ENCODE measurements at regions not wholly inside any gene's neighbourhood (a gene's known extent, or its start where the extent isn't known, plus 50 kb on each side); places are given as distances from the start of the nearest gene placed in this dataset.

DNA sequence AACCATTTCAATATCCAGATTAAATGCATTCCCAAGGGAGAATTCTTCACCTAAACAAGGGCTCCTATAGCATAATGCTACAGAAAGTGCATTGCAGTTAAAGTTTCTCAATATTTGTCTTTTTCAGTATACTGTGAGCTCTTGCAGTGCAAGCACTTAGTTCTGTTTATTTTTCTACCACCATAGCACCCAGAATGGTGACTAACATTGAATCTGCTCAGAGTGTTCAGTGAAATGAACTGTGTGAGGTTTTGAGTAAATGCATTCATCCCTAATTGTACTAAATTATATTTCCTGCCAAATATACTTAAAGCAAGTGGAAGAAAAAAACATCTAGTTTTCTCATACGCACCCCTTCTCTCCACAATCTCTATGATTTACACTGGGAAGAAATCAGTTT lies 383.9 kb downstream of the PCDH7 start:
- TF ChIP-seq, protein P1, sequence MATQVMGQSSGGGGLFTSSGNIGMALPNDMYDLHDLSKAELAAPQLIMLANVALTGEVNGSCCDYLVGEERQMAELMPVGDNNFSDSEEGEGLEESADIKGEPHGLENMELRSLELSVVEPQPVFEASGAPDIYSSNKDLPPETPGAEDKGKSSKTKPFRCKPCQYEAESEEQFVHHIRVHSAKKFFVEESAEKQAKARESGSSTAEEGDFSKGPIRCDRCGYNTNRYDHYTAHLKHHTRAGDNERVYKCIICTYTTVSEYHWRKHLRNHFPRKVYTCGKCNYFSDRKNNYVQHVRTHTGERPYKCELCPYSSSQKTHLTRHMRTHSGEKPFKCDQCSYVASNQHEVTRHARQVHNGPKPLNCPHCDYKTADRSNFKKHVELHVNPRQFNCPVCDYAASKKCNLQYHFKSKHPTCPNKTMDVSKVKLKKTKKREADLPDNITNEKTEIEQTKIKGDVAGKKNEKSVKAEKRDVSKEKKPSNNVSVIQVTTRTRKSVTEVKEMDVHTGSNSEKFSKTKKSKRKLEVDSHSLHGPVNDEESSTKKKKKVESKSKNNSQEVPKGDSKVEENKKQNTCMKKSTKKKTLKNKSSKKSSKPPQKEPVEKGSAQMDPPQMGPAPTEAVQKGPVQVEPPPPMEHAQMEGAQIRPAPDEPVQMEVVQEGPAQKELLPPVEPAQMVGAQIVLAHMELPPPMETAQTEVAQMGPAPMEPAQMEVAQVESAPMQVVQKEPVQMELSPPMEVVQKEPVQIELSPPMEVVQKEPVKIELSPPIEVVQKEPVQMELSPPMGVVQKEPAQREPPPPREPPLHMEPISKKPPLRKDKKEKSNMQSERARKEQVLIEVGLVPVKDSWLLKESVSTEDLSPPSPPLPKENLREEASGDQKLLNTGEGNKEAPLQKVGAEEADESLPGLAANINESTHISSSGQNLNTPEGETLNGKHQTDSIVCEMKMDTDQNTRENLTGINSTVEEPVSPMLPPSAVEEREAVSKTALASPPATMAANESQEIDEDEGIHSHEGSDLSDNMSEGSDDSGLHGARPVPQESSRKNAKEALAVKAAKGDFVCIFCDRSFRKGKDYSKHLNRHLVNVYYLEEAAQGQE (IDR thresholded peaks at IDR 0.05; ENCODE audit: low read depth), result no peak
- TF ChIP-seq TAF1 (IDR thresholded peaks at IDR 0.05; ENCODE audit: low read depth) (no peak), EP300 (IDR thresholded peaks at IDR 0.05; ENCODE audit: borderline replicate concordance) (no peak), ZBTB7A (IDR thresholded peaks at IDR 0.05; ENCODE audit: low read depth) (no peak), CREB1 (IDR thresholded peaks at IDR 0.05; ENCODE audit: low read depth) (no peak)
- TF ChIP-seq, protein P2, sequence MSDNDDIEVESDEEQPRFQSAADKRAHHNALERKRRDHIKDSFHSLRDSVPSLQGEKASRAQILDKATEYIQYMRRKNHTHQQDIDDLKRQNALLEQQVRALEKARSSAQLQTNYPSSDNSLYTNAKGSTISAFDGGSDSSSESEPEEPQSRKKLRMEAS (IDR thresholded peaks at IDR 0.05), result no peak
